Adrenal gland (tissue), 9 donors: ENCODE measurements at regions not wholly inside any gene's neighbourhood (a gene's known extent, or its start where the extent isn't known, plus 50 kb on each side); places are given as distances from the start of the nearest gene placed in this dataset.

ENCODE experiments used
- DNase-seq, 7 donors: peaks; one replicate each; pipeline ENCODE4 v3.0.0-alpha.2; 2019 to 2020
- H3K27ac ChIP-seq, 5 donors: fragments of 200-600 bp; sonication (generic) in 4 of 5; 1 replicate in 3 of 5; 2 replicates in 2 of 5; pipeline versions ENCODE4 v1.5.1 to v1.8.0; 2016 to 2020; ENCODE audit warnings: mild to moderate bottlenecking in 1 of 5
- H3K27me3 ChIP-seq: fragments of 200-600 bp; 2 replicates; pipeline ENCODE4 v1.8.0; 2021
- H3K36me3 ChIP-seq, 2 donors: fragments of 200-600 bp; replicated peaks in 1 of 2; 1 replicate in 1 of 2; 2 replicates in 1 of 2; pipeline versions ENCODE4 v1.5.1 to v1.8.0; 2018 to 2022
- H3K4me1 ChIP-seq, 2 donors: fragments of 200-600 bp; replicated peaks in 1 of 2; 1 replicate in 1 of 2; 2 replicates in 1 of 2; pipeline versions ENCODE4 v1.5.1 to v1.8.0; 2018 to 2021
- H3K4me3 ChIP-seq, 4 donors: fragments of 200-600 bp; sonication (generic) in 3 of 4; one replicate each; pipeline ENCODE4 v1.5.1; 2016 to 2018
- H3K9me3 ChIP-seq, 3 donors: fragments of 200-600 bp; sonication (generic) in 1 of 3; replicated peaks in 1 of 3; 1 replicate in 2 of 3; 2 replicates in 1 of 3; pipeline versions ENCODE4 v1.5.1 to v1.8.0; 2016 to 2021
- CTCF ChIP-seq, 6 experiments: fragments of 450-650 bp in 4 of 6; fragments of 200-600 bp in 2 of 6; sonication (generic) in 1 of 6; IDR thresholded peaks; 1 replicate in 5 of 6; 2 replicates in 1 of 6; pipeline versions ENCODE4 v1.5.1 to v1.8.0; 2016 to 2021; ENCODE audit warnings: antibody characterized with exemption in 6 of 6, mild to moderate bottlenecking in 2 of 6, moderate library complexity in 1 of 6
- POLR2A ChIP-seq, 2 donors: fragments of 450-650 bp; IDR thresholded peaks; one replicate each; pipeline ENCODE4 v1.6.1; 2017; ENCODE audit warnings: antibody characterized with exemption in 2 of 2, mild to moderate bottlenecking in 2 of 2, moderate library complexity in 1 of 2
- WGBS, 4 donors: extraction: QIAGEN DNeasy Blood & Tissue Kit in 2 of 4; methylation state at CpG; one replicate each; pipeline versions ENCODE4 v1.1.5 to v1.1.7; 2013 to 2017; 5-methylcytosine and 5-hydroxymethylcytosine counted together
- intact Hi-C, 2 donors: fragments of 100-400 bp; cut with DNase I; formaldehyde crosslinking; loops; one replicate each; pipeline versions ENCODE4 v1.14.1 to v1.15.0; 2022 to 2023
- donor health status: healthy with polysubstance abuse.
- donor health status: Bipolar disorder and iron deficiency.
- donor health status: DM: yes; HTN: yes; CAD: no.
- donor health status: DM: no; HTN: no; CAD: no.
- donor health status: DM: no; HTN: no; CAD: no.

- Histone ChIP-seq H3K27ac (no peak overlapping the region), H3K4me1 (no peaks in the 10 kb centered on the region), H3K4me3 (no peak overlapping the region), H3K9me3 (no peaks in the 10 kb centered on the region), H3K27me3 (no peaks in the 10 kb centered on the region), H3K36me3 (no peaks in the 10 kb centered on the region)
- no peak for DNase-seq
- TF ChIP-seq CTCF (IDR thresholded peaks at IDR 0.05): no peak
- no peak for TF ChIP-seq POLR2A (IDR thresholded peaks at IDR 0.05)
- intact Hi-C loops: no loop called here
Observed at GRCh38 chr11:39804271-39804670, 1655.2 kb downstream of the LRRC4C start.

- intact Hi-C loops: no loop called here
- Histone ChIP-seq H3K36me3 (no peaks in the 10 kb centered on the region), H3K4me3 (no peak overlapping the region), H3K9me3 (no peaks in the 10 kb centered on the region), H3K4me1 (no peaks in the 10 kb centered on the region), H3K27ac (no peak overlapping the region), H3K27me3 (no peaks in the 10 kb centered on the region)
- no peak for DNase-seq
- TF ChIP-seq CTCF (IDR thresholded peaks at IDR 0.05) (no peak), POLR2A (IDR thresholded peaks at IDR 0.05) (no peak)
- WGBS, 4 donors: 92 to 98% (median 94%) methylated on average over 6 to 8 of the region's 8 CpGs
Observed at GRCh38 chr11:39786682-39787081, 1672.8 kb downstream of the LRRC4C start.

DNA sequence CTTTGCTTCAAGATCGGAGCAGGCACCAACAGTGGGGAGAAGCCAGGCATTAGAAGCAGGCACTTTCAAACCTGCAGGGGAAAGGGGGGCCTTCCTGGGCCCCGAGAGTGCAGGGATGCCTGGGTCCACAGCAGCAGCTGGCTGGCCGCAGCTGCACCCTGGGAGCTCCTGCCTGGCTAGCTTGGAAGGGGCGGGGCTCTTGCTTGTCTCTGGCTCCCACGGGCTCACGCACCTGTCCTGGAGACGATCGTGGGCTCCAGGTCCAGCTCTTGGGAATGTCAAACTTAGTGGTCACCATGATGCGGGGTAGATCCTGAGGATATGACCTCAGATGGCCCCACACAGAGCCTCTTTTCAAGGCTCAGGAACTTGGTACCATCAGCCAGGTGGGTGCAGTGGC lies 1673.2 kb downstream of the LRRC4C start:
- no peaks in the 10 kb centered on the region for H3K27me3 ChIP-seq
- H3K9me3 ChIP-seq: no peaks in the 10 kb centered on the region
- DNase-seq: no peak
- intact Hi-C loops: no loop called here
- H3K4me3 ChIP-seq: no peak overlapping the region
- 89 to 94% (median 93%) methylated on average over 8 to 9 of the region's 9 CpGs; no CpG with 5 or more reads in 1 of the 4 donors for WGBS, 4 donors
- H3K27ac ChIP-seq: no peak overlapping the region
- no peaks in the 10 kb centered on the region for H3K36me3 ChIP-seq
- no peaks in the 10 kb centered on the region for H3K4me1 ChIP-seq
- no peak for TF ChIP-seq POLR2A (IDR thresholded peaks at IDR 0.05)
- TF ChIP-seq CTCF (IDR thresholded peaks at IDR 0.05): no peak

- Histone ChIP-seq H3K27me3 (no peaks in the 10 kb centered on the region), H3K36me3 (no peaks in the 10 kb centered on the region), H3K4me1 (no peaks in the 10 kb centered on the region), H3K27ac (no peak overlapping the region), H3K4me3 (no peak overlapping the region), H3K9me3 (no peaks in the 10 kb centered on the region)
- 85 to 100% (median 90%) methylated on average over 1 to 5 of the region's 5 CpGs for WGBS, 4 donors
- TF ChIP-seq POLR2A (IDR thresholded peaks at IDR 0.05) (no peak), CTCF (IDR thresholded peaks at IDR 0.05) (no peak)
- DNase-seq: no peak
- intact Hi-C loops: no loop called here
Observed at GRCh38 chr11:39784873-39785272, 1674.6 kb downstream of the LRRC4C start.
